Pulmonary artery endothelial cell (primary cell): ENCODE measurements at regions not wholly inside any gene's neighbourhood (a gene's known extent, or its start where the extent isn't known, plus 50 kb on each side); places are given as distances from the start of the nearest gene placed in this dataset.

ENCODE experiments used
- DNase-seq: peaks from one replicate; pipeline ENCODE4 v3.0.0-alpha.2; 2011; ENCODE audit warnings: low read depth, low spot score

DNA sequence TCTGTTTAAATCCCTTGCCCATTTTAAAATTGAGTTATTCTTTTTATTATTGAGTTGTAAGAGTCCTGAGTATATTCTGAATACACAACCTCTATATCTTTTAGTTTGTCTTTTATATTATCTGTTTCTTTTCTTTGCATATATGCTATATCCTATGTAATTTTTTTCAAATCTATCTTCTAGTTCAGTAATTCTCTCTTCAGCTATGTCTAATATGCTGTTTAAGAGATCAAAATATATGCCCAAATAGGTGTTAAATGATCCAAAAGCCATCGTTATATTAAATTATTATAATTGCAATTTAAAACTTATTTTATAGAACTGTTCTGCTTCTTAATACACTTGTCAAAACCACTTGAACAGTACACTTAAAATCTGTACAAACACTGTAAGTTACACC, 107.4 kb upstream of the TSPAN5 start:
- no peak for DNase-seq

- DNase-seq, result no peak
Observed at GRCh38 chr4:98758182-98758581, 99.8 kb upstream of the TSPAN5 start.

DNA sequence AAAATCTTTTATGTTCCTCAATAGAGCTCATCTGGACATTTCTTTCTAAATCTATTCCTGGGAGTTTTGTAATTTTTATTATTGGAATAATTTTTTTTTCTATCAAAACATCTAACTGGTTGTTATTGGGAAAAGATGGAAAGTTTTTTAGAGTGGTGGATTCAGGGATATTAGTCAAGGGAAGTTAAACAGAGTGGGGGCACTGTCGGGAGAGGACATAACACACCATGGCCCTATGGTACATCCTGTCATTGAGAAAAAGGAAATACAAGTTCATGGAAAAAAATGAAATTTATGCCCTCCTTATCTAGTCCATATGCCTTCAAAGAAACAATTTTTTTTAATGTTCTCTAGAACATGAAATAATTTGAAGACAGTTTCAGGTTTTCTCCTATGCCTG, 96.3 kb upstream of the TSPAN5 start:
- no peak for DNase-seq

- no peak for DNase-seq
Observed at GRCh38 chr4:98749206-98749605, 90.8 kb upstream of the TSPAN5 start.

DNA sequence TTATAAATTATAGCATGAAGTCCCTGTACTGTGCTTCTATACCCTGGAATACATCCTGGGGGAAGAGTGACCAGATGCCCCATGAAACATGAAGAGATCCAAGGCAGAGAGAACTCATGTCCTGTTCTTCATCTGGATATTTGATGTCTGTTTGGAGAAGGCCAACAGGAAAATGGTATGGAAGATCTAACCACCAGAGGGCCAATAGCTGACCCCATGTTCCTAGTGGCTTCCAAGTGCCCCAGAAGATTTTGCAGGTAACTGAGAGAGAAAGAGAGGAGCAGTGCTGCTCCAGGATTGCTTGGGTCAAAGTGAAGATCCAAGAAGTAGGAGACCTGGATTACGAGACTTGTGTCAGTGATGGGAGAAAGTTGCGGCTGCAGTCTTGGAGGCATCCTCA, 90.2 kb upstream of the TSPAN5 start:
- DNase-seq, result no peak

DNA sequence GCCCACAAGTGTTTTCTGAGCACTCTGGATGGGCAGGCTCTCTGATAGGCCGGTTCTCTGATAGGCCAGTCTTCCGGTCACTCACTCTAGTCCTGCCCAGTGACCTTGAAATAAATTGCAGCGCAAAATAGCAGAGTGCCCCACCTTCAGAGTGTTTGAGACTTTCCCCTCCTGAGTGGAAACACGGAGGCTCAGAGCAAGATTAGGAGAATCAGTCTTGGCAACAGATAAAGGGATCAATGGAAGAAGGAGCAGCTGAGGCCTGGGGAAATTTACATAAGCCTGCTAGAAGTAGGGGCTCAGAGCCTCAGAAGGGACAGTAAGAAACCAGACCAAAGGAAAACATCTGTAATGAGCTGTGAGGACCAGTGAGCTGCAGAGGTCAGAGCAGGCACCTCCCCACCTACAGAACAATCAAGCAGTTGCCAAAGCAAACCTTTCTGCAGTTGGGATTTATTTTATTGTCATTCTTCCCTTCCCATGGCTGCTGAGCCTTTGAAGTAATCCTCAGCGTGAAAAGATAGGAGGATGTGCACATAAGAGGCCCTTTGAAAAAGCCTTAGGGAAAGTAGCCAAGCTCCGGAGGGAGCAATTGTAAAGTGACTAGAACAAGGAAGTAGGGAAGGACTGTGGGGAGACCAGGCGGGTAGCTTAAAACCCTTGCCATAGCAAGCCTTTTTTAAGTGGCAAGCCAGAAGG, 89.1 kb upstream of the TSPAN5 start:
- no peak for DNase-seq

GRCh38 chr4:98746936-98747335, 88.5 kb upstream of the TSPAN5 start:
- DNase-seq, result no peak

DNA sequence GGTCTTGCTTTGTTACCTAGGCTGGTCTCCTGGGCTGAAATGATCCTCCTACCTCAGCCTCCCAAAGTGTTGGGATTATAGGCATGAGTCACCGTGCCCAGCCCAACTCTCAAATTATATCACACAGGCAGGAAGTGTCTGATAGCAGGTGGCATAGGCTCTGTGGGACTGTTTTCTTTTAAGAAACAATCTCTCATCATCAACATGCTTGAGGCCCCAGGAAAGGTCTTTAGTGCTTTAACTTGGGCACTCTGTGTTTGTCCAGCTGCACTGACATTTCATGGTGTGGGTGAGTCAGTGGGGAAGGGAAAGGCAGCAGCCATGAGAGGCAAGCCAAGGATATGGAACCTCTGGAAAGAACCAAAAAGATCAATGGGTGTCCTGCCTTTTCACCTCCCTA, 88.1 kb upstream of the TSPAN5 start:
- no peak for DNase-seq

GRCh38 chr4:98745366-98745765, 87.0 kb upstream of the TSPAN5 start:
- no peak for DNase-seq

DNA sequence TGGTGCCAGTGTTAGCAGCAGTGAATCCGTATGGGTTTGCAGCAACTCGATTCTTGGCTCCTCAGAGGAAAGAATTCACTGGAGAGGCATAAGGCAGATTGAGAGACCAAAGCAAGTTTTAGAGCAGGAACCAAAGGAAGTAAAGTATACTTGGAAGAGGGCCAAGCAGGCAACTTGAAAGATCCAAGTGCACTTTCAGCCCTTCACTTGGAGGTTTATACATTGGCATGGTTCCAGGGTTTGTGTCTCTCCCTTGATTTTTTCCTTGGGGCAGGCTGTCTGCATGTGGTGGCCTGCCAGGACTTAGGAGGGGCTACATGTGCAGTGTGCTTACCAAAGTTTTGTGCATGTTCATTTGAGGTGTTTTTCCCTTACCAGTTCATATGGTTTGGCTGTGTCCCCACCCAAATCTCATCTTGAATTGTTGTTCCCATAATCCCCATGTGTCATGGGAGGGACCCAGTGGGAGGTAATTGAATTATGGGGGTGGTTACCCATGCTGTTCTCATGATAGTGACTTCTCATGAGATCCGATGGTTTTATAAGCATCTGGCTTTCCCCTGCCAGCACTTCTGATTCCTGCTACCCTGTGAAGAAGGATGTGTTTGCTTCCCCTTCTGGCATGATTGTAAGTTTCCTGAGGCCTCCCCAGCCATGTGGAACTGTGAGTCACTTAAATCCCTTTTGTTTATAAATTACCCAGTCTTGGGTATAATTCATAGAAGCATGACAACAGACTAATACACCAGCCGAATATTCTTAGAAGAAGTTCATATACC, 86.2 kb upstream of the TSPAN5 start:
- DNase-seq, result no peak

- no peak for DNase-seq
Observed at GRCh38 chr4:98741952-98742351, 83.5 kb upstream of the TSPAN5 start.

GRCh38 chr4:98739751-98740150, 81.3 kb upstream of the TSPAN5 start:
- DNase-seq, result no peak

DNA sequence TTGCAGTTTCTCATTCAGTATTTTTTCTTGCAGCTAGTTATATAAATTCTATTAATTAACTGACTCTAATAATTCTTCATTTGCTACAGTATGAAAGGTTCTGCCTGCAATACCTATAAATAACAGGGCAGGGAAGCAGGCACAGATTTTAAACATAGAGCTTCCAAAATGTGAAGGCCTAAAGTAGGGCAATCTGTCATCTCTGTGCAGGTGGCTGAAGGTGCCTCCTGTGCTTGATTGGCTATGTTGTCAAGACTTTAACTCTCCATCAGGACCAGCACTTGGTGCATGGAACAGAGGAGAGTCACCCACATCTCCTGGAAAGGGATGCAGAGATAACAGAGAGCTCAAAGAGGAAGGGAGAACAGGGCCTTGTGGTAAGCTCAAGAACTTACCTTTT, 75.2 kb upstream of the TSPAN5 start:
- no peak for DNase-seq

DNA sequence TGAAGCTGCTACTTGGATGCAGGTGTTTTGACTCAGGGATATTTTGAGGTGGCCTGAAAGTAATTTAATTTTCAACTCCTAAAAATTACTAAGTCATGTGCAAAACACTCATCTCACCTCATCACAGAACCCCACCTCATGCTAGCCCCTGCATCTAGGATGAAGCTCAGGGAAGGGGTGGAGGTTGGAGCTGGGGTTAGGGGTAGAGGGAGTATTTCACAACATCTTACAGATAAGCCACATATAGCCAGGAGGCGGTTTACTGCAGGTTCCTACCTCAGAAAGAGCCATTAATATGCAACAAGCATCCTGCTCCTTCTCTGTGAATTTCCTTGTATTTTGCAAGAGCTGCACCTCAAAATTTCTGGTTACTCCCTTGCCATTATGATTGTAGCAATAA, 70.5 kb upstream of the TSPAN5 start:
- DNase-seq, result no peak

DNA sequence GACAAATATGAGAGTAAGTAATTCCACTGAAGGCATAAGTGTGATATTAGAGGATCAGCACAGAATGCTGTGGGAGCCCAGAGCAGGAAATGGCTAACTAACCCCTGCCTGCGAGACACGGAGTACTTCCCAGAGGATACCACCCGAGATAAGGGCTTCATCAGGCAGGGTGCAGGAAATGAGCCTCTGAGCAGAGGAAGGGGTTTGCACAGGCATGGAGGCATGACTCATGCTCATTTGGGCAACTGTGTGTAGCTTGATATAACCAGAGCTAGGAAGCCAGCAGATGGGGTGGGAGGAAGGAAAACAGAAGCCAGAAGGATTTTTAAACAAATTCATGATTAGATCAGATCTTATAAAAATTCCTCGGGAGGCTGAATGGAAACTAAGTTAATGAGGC, 70.0 kb upstream of the TSPAN5 start:
- peak; percentile 96 for DNase-seq

- DNase-seq, result no peak
Observed at GRCh38 chr4:98722000-98722399, 63.6 kb upstream of the TSPAN5 start.

- no peak for DNase-seq
Observed at GRCh38 chr4:98720871-98721480, 62.6 kb upstream of the TSPAN5 start.

DNA sequence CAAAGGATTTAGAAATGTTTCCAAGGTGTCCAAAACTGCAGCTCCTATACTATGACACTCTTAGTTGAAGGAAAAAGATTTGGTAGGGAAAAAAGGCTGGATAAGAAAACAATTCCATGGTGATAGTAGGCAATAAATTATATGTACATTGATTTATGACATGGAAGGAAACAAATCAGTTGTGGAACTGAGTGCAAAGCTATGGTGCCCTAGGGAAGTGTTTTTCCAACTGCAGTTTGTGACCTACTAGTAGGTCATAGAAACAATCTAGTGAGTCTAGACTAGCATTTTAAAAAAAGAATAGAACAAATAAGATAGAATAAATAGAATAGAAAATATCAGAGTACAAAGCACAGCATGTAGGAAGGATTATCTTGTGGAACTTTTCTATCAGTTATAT, 58.4 kb upstream of the TSPAN5 start:
- no peak for DNase-seq

GRCh38 chr4:98712607-98713006, 54.2 kb upstream of the TSPAN5 start:
- DNase-seq, result no peak

DNA sequence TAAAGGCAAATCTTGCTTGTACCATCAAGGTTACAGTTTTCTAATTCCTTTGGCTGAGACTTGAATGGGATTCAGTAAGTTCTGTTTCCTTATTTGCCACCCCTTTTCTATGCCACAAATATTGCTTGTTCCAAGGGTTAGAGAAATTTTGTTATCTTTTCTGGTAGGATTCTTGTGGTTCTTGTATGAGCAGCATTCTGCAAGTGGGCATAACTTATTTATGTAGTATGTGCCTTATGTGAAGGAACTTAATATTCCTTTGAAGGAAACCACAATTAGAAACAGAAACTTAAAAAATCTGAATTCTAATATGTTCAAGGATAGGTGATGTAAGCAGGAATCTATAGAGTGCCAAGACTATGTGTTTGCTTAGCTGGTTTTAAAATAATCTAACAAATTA, 53.1 kb upstream of the TSPAN5 start:
- no peak for DNase-seq

DNA sequence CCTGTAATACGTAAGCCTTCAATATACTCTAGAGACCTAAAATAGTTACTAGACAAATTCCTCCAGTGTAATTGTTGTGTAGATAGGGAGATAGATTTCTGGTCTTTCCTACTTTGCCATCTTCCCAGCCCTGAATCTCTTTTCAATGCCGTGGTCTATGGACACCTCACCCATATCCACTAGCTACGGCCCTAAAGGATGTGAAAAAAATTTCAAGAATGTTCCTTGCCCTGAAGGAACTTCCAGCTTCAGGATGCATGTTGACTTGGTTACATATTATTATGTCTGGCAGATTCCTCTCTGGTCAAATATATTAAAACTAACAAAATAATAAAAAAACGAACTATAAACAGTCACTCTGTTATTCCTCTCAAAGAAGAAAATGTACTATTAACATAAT, 52.4 kb upstream of the TSPAN5 start:
- DNase-seq, result peak; percentile 10
